ENCODE measurements at regions not wholly inside any gene's neighbourhood (a gene's known extent, or its start where the extent isn't known, plus 50 kb on each side); places are given as distances from the start of the nearest gene placed in this dataset.

DNA sequence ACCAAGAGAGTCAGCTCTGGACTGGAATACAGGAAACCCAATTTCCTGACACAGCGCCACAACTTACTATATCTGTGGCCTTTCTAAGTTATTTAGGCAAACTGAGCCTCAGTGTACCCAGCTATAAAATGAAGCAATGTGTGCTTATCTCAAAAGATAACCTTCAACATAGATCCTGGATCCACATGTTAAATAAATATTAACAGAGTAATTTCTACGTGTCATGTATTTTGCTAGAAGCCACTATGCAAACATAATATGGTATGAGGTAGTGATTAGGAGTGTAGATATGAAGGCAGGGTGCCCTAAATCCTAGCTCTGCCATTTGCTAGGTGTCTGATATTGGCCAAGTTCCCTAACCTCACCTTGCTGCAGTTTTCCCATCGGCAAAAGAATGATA, 527.0 kb downstream of the RAB28 start:
- no peak for ATAC-seq (ENCODE audit: poor library complexity)
- Mint-ChIP-seq H3K27ac (no peak overlapping the region), H3K27me3 (no peaks in the 10 kb centered on the region), H3K9me3 (no peaks in the 10 kb centered on the region), H3K4me3 (no peak overlapping the region), H3K36me3 (ENCODE audit: low read depth) (no peaks in the 10 kb centered on the region), H3K4me1 (ENCODE audit: low read depth) (no peaks in the 10 kb centered on the region)
- H3K4me3 ChIP-seq (ENCODE audit: low read length): no peak overlapping the region
- H3K4me1 ChIP-seq (ENCODE audit: insufficient read depth, low read length): no peaks in the 10 kb centered on the region
- ChIA-PET CTCF (no interaction called here), POLR2A (no interaction called here)
- H3K27me3 ChIP-seq (ENCODE audit: control insufficient read depth in 1 of 2, insufficient read depth in 2 of 2, low read length in 2 of 2): no peaks in the 10 kb centered on the region
- TF ChIP-seq, protein P1, sequence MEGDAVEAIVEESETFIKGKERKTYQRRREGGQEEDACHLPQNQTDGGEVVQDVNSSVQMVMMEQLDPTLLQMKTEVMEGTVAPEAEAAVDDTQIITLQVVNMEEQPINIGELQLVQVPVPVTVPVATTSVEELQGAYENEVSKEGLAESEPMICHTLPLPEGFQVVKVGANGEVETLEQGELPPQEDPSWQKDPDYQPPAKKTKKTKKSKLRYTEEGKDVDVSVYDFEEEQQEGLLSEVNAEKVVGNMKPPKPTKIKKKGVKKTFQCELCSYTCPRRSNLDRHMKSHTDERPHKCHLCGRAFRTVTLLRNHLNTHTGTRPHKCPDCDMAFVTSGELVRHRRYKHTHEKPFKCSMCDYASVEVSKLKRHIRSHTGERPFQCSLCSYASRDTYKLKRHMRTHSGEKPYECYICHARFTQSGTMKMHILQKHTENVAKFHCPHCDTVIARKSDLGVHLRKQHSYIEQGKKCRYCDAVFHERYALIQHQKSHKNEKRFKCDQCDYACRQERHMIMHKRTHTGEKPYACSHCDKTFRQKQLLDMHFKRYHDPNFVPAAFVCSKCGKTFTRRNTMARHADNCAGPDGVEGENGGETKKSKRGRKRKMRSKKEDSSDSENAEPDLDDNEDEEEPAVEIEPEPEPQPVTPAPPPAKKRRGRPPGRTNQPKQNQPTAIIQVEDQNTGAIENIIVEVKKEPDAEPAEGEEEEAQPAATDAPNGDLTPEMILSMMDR (IDR thresholded peaks at IDR 0.05): no peak
- no peaks in the 10 kb centered on the region for H3K9me3 ChIP-seq (ENCODE audit: control insufficient read depth in 1 of 2, insufficient read depth in 1 of 2, low read length in 2 of 2)
- DNase-seq: no peak
- intact Hi-C loops (cut with DNase I, micrococcal nuclease): no loop called here
- H3K27ac ChIP-seq (ENCODE audit: low read depth in 1 of 2, low read length in 2 of 2): no peak overlapping the region
- H3K36me3 ChIP-seq (ENCODE audit: insufficient read depth, low read length): no peaks in the 10 kb centered on the region

DNA sequence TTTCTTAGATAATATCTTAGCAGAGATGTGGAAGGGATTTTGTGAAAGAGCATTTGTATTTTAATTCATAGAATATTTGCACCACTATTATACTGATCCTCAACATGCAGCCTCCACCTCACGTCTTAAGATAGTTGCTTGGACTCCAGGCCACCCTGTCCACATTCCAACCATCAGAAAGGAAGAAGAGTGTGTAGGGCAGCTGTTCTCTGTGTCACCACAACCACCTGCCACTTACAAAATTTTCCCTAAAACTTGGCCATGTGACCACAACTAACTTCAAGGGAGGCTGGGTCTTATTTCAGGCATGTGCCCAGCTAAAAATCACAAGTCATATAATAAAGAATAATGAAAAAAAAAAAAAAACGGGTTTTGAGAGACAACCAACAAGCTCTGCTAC, 528.1 kb downstream of the RAB28 start:
- Histone ChIP-seq H3K27me3 (ENCODE audit: control insufficient read depth in 1 of 2, insufficient read depth in 2 of 2, low read length in 2 of 2) (no peaks in the 10 kb centered on the region), H3K4me1 (ENCODE audit: insufficient read depth, low read length) (no peaks in the 10 kb centered on the region), H3K27ac (ENCODE audit: low read depth in 1 of 2, low read length in 2 of 2) (no peak overlapping the region), H3K9me3 (ENCODE audit: control insufficient read depth in 1 of 2, insufficient read depth in 1 of 2, low read length in 2 of 2) (no peaks in the 10 kb centered on the region), H3K4me3 (ENCODE audit: low read length) (no peak overlapping the region), H3K36me3 (ENCODE audit: insufficient read depth, low read length) (no peaks in the 10 kb centered on the region)
- no peaks in the 10 kb centered on the region for H3K9me3 Mint-ChIP-seq
- H3K4me3 Mint-ChIP-seq: no peak overlapping the region
- ChIA-PET CTCF (no interaction called here), POLR2A (no interaction called here)
- intact Hi-C loops (cut with DNase I, micrococcal nuclease): no loop called here
- H3K36me3 Mint-ChIP-seq (ENCODE audit: low read depth): no peaks in the 10 kb centered on the region
- ATAC-seq (ENCODE audit: poor library complexity) (no peak), DNase-seq (no peak)
- H3K4me1 Mint-ChIP-seq (ENCODE audit: low read depth): no peaks in the 10 kb centered on the region
- TF ChIP-seq, protein P1 (IDR thresholded peaks at IDR 0.05): no peak
- no peak overlapping the region for H3K27ac Mint-ChIP-seq
- no peaks in the 10 kb centered on the region for H3K27me3 Mint-ChIP-seq

DNA sequence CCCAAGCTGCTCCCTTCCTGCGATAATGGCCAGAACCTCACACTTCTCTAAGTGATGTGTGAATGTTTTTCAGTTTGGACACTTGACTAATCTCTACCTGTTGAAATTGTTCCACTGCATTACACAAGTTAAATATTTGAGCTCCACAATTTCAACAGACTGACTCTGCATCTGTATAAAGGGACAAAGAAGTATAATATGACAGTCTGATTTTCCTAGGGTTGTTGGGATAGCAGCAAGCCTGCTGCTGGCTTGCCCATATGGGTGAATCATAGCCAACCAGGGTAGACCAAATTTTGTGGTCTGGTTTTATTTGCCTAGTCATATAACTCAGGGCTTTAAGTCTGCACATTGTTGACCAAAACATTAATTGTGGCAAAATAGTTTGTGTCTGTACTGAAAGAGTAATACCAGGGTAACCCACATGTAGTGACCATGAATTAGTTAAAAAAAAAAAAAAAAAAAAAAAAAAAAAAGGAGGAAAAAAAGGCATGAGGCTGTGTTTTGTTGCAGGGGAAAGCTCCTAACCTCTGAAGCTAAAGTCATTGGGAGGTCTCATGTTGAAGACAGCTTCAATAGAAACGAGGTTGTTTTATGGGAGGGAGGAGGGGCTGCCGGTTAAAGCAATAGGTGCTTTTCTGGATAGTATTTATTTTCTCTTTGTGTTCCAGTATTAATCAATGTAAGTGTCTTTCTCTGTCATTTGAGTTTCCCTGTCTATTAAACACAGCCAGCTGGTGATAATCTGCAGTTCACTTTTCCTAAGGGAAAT, 534.2 kb downstream of the RAB28 start:
- Mint-ChIP-seq H3K4me1 (ENCODE audit: low read depth) (no peaks in the 10 kb centered on the region), H3K27ac (no peak overlapping the region), H3K9me3 (no peaks in the 10 kb centered on the region), H3K4me3 (no peak overlapping the region), H3K27me3 (no peaks in the 10 kb centered on the region), H3K36me3 (ENCODE audit: low read depth) (no peaks in the 10 kb centered on the region)
- Histone ChIP-seq H3K27ac (ENCODE audit: low read depth in 1 of 2, low read length in 2 of 2) (no peak overlapping the region), H3K4me3 (ENCODE audit: low read length) (no peak overlapping the region), H3K4me1 (ENCODE audit: insufficient read depth, low read length) (no peaks in the 10 kb centered on the region), H3K27me3 (ENCODE audit: control insufficient read depth in 1 of 2, insufficient read depth in 2 of 2, low read length in 2 of 2) (no peaks in the 10 kb centered on the region), H3K9me3 (ENCODE audit: control insufficient read depth in 1 of 2, insufficient read depth in 1 of 2, low read length in 2 of 2) (peaks cover 0 to 9% of the 10 kb centered on the region in 2 experiments), H3K36me3 (ENCODE audit: insufficient read depth, low read length) (no peaks in the 10 kb centered on the region)
- intact Hi-C loops (cut with DNase I, micrococcal nuclease): no loop called here
- CTCF ChIA-PET: no interaction called here
- POLR2A ChIA-PET: no interaction called here
- DNase-seq (no peak), ATAC-seq (ENCODE audit: poor library complexity) (no peak)
- TF ChIP-seq, protein P1 (IDR thresholded peaks at IDR 0.05): no peak
